HUES64 (cell line): ENCODE measurements at regions not wholly inside any gene's neighbourhood (a gene's known extent, or its start where the extent isn't known, plus 50 kb on each side); places are given as distances from the start of the nearest gene placed in this dataset.
"Not testable (repeated sequence)": the region's sequence is repeated elsewhere in the genome, so short reads cannot be mapped to it uniquely, and the experiment has no call there.

Experiments used
- H3K27ac ChIP-seq: 2 replicates; pipeline ENCODE4 v1.7.0; 2013; ENCODE audit warnings: low read depth, low read length, inconsistent platforms
- H3K27me3 ChIP-seq: 2 replicates; pipeline ENCODE4 v1.6.1; 2013; ENCODE audit warnings: mild to moderate bottlenecking, low read length; ENCODE audit not compliant: insufficient read depth
- H3K36me3 ChIP-seq: 2 replicates; pipeline ENCODE4 v1.6.1; 2013; ENCODE audit warnings: mild to moderate bottlenecking, low read length; ENCODE audit not compliant: insufficient read depth
- H3K4me1 ChIP-seq: 2 replicates; pipeline ENCODE4 v1.6.1; 2013; ENCODE audit warnings: mild to moderate bottlenecking, low read length, moderate library complexity; ENCODE audit not compliant: insufficient read depth
- H3K4me3 ChIP-seq: 2 replicates; pipeline ENCODE4 v1.5.1; 2013; ENCODE audit warnings: mild to moderate bottlenecking, low read length, moderate library complexity
- H3K9ac ChIP-seq: 2 replicates; pipeline ENCODE4 v1.6.1; 2013; ENCODE audit warnings: mild to moderate bottlenecking, low read depth, low read length
- H3K9me3 ChIP-seq: 2 replicates; pipeline ENCODE4 v1.6.1; 2013; ENCODE audit warnings: low read depth, low read length; ENCODE audit not compliant: insufficient read depth
- whole genome bisulfite sequencing: fragments of 150-250, 120-280 bp; methylation state at CpG from one replicate; pipeline ENCODE4 v1.1.7; 2013; ENCODE audit warnings: missing lambda C conversion rate; 5-methylcytosine and 5-hydroxymethylcytosine counted together

- no peaks in the 10 kb centered on the region for H3K27me3 ChIP-seq
- 27% methylated on average over 1 of the region's 5 CpGs for WGBS
- H3K27ac ChIP-seq = peak overlapping the region; percentile 89; the same call in 1 of the 2 replicates
- no peaks in the 10 kb centered on the region for H3K36me3 ChIP-seq
- no peaks in the 10 kb centered on the region for H3K9me3 ChIP-seq
- H3K9ac ChIP-seq = no peak overlapping the region
- H3K4me3 ChIP-seq = no peak overlapping the region
- peaks cover 18% of the 10 kb centered on the region for H3K4me1 ChIP-seq
Measured at GRCh38 chr12:25364529-25365339, 114.0 kb upstream of the KRAS start.

DNA sequence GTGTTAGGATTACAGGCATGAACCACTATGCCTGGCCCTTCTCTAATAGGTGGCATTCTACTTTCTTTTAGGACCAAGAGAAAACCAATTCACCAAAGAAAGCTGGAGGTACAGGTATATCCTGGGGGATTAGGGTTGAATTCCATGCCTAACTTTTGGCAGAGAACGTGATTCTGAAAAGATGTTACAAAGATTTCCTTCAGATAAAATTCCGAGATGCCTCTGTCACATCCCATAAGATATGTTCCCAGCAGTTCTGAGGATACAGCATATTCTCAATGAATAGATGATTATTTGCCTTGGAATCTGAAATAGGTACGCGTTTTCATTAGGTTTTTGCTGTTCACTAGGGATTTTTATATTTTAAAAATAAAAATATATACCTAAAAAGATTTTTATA, 111.9 kb upstream of the KRAS start:
- Histone ChIP-seq H3K9me3 (no peaks in the 10 kb centered on the region), H3K36me3 (no peaks in the 10 kb centered on the region), H3K4me3 (no peak overlapping the region), H3K27me3 (no peaks in the 10 kb centered on the region), H3K27ac (no peak overlapping the region), H3K9ac (no peak overlapping the region), H3K4me1 (peaks cover 18% of the 10 kb centered on the region)
- 97% methylated on average over 2 of the region's 4 CpGs for WGBS

DNA sequence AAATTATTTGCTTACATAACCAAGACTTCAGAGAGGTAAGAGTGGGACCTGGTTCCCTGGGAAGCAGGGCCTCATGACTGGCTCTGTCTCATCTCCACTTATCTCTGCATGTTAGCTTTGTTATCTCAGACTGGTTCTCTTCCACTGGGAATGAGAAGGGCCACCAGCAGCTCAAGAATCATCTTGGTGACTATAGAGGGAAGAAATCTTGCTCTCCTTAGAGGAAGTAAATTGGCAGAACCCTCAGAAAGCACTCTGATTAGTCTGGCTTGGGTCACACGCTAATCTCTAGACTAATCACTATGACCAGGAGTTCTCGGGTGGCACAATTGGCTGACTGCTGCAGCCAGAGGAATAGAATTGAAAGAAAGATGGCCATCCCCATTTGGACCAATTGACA, 110.8 kb upstream of the KRAS start:
- Histone ChIP-seq H3K36me3 (no peaks in the 10 kb centered on the region), H3K9ac (no peak overlapping the region), H3K4me3 (no peak overlapping the region), H3K4me1 (peaks cover 18% of the 10 kb centered on the region), H3K9me3 (no peaks in the 10 kb centered on the region), H3K27me3 (no peaks in the 10 kb centered on the region), H3K27ac (no peak overlapping the region)
- WGBS = 94% methylated on average over 2 of the region's 2 CpGs

- 83% methylated on average over 2 of the region's 2 CpGs for WGBS
- H3K27me3 ChIP-seq = no peaks in the 10 kb centered on the region
- no peak overlapping the region for H3K27ac ChIP-seq
- no peaks in the 10 kb centered on the region for H3K9me3 ChIP-seq
- 0 out of 2 replicates have a peak, but pooled peaks cover 2% of the 10 kb centered on the region for H3K4me1 ChIP-seq
- H3K36me3 ChIP-seq = no peaks in the 10 kb centered on the region
- H3K9ac ChIP-seq = no peak overlapping the region
- H3K4me3 ChIP-seq = no peak overlapping the region
Measured at GRCh38 chr12:25357595-25357994, 106.9 kb upstream of the KRAS start.

- H3K36me3 ChIP-seq, H3K4me3 ChIP-seq, H3K27ac ChIP-seq, H3K27me3 ChIP-seq, H3K9ac ChIP-seq, H3K4me1 ChIP-seq, H3K9me3 ChIP-seq: not testable (repeated sequence)
- 90% methylated on average over 2 of the region's 2 CpGs for WGBS
Measured at GRCh38 chr12:25352942-25353341, 102.2 kb upstream of the KRAS start.

- 93% methylated on average over 3 of the region's 4 CpGs for WGBS
- H3K27ac ChIP-seq = no peak overlapping the region
- no peaks in the 10 kb centered on the region for H3K9me3 ChIP-seq
- 0 out of 2 replicates have a peak, but pooled peaks cover 2% of the 10 kb centered on the region for H3K4me1 ChIP-seq
- H3K4me3 ChIP-seq = no peak overlapping the region
- H3K27me3 ChIP-seq = no peaks in the 10 kb centered on the region
- no peak overlapping the region for H3K9ac ChIP-seq
- H3K36me3 ChIP-seq = no peaks in the 10 kb centered on the region
Measured at GRCh38 chr12:25352083-25352918, 101.6 kb upstream of the KRAS start.

GRCh38 chr12:25348593-25348895, 97.8 kb upstream of the KRAS start:
- H3K4me3 ChIP-seq = no peak overlapping the region
- H3K9me3 ChIP-seq = no peaks in the 10 kb centered on the region
- WGBS = 83% methylated on average over 1 of the region's 1 CpG
- H3K9ac ChIP-seq = no peak overlapping the region
- no peaks in the 10 kb centered on the region for H3K27me3 ChIP-seq
- no peaks in the 10 kb centered on the region for H3K36me3 ChIP-seq
- H3K4me1 ChIP-seq = no peaks in the 10 kb centered on the region
- H3K27ac ChIP-seq = no peak overlapping the region

GRCh38 chr12:25347716-25348592, 97.2 kb upstream of the KRAS start:
- WGBS = 74% methylated on average over 3 of the region's 4 CpGs
- Histone ChIP-seq H3K27ac (no peak overlapping the region), H3K4me1 (no peaks in the 10 kb centered on the region), H3K9ac (no peak overlapping the region), H3K9me3 (no peaks in the 10 kb centered on the region), H3K4me3 (no peak overlapping the region), H3K27me3 (no peaks in the 10 kb centered on the region), H3K36me3 (no peaks in the 10 kb centered on the region)

DNA sequence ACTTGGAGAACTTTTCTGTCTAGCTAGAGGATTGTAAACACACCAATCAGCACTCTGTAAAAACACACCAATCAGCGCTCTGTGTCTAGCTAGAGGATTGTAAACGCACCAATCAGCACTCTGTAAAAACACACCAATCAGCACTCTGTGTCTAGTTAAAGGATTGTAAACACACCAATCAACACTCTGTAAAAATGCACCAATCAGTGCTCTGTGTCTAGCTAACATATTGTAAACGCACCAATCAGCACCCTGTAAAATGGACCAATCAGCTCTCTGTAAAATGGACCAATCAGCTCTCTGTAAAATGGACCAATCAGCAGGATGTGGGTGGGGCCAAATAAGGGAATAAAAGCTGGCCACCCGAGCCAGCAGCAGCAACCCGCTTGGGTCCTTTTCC, 91.1 kb upstream of the KRAS start:
- H3K4me3 ChIP-seq, H3K27ac ChIP-seq, H3K27me3 ChIP-seq, H3K36me3 ChIP-seq, H3K4me1 ChIP-seq, H3K9me3 ChIP-seq, H3K9ac ChIP-seq: not testable (repeated sequence)
- whole genome bisulfite sequencing = 85% methylated on average over 5 of the region's 5 CpGs

DNA sequence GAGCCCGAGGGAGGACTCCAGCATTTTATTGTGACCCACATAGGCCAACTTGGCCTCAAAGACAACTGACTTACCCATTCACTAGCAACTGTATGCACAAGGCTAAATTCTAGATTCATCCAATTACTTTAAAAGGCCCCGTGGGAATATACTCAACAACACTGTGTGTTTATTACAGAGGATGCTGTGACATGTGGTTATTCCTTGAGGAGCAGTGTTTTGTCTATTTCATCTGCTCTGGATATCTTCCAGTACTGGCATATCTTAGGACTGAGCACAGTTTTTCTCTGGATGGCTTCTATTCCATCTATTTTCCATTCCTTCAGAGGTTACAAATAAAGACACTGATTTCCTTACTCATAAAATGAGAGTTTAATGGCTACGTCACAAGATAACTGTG, 87.2 kb upstream of the KRAS start:
- H3K27ac ChIP-seq = no peak overlapping the region
- no peaks in the 10 kb centered on the region for H3K9me3 ChIP-seq
- H3K4me1 ChIP-seq = no peaks in the 10 kb centered on the region; the same call in 1 of the 2 replicates
- H3K36me3 ChIP-seq = no peaks in the 10 kb centered on the region
- H3K4me3 ChIP-seq = no peak overlapping the region
- H3K9ac ChIP-seq = no peak overlapping the region
- WGBS = 96% methylated on average over 3 of the region's 3 CpGs
- no peaks in the 10 kb centered on the region for H3K27me3 ChIP-seq

DNA sequence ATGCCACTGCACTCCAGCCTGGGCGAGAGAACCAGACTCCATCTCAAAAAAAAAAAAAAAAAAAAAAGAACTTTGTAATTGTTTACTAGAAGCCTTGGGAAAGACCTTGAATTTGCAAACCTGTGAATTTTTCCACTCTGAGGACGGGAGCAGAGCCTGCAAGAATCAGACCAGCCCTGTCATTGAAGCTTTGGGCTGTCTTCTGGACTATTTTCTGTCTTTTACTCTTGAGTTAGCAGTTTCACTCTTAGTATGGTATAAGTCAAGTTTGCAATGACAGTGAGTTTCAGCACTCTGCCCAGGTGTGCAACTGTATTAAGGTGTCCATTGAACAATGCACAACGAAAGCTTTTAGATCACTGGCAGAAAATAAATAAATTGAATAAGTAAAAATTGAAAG, 81.4 kb upstream of the KRAS start:
- H3K9me3 ChIP-seq = no peaks in the 10 kb centered on the region
- no peaks in the 10 kb centered on the region for H3K36me3 ChIP-seq
- no peaks in the 10 kb centered on the region for H3K27me3 ChIP-seq
- no peaks in the 10 kb centered on the region; the same call in 1 of the 2 replicates for H3K4me1 ChIP-seq
- no peak overlapping the region for H3K9ac ChIP-seq
- 83% methylated on average over 2 of the region's 3 CpGs for WGBS
- no peak overlapping the region for H3K27ac ChIP-seq
- H3K4me3 ChIP-seq = no peak overlapping the region
